T-helper 2 cell treated with Interferon-gamma antibody and Interleukin-4, amounts not matched to agents 100 ng/mL and 5 ng/mL, for 36 hours (primary cell): ENCODE measurements at regions not wholly inside any gene's neighbourhood (a gene's known extent, or its start where the extent isn't known, plus 50 kb on each side); places are given as distances from the start of the nearest gene placed in this dataset.

Experiments used
- intact Hi-C: fragments of 100-400 bp; cut with micrococcal nuclease; formaldehyde crosslinking; loops from one replicate; pipeline ENCODE4 v1.15.1; 2023

DNA sequence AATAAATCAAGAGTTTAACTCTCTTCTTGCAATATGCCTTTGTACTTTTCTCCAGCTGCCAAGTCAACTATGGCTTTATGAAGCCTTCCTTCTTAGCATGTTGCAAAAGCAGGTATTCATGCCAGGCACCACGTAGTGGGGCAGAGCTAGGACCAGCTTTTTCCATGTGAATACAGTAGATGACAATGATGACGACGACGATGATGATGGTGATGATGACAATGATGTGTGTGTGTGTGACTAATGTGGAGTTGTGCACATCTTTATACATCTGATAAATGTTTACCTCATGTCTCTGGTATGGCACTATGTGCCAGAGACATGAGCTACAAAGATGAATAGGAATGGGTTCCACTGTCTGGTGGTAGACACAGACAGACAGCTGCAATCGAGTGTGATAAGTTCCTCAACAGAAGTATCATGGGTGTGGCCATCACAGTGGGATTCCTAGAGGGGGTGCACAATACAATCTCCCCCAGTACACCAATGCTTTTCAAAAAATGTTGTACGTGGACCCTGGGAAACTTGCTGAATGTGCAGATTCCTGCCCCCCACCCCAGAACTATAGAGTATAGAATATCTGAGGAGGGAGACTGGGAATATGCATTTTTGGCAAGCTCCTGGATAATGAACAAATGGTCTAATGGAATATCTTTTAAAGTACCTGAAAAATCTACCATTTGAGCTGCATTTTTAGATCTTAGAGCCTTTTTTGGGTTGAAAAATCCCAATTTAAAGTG, 183.4 kb downstream of the ABCC12 start:
- intact Hi-C loops: no loop called here

DNA sequence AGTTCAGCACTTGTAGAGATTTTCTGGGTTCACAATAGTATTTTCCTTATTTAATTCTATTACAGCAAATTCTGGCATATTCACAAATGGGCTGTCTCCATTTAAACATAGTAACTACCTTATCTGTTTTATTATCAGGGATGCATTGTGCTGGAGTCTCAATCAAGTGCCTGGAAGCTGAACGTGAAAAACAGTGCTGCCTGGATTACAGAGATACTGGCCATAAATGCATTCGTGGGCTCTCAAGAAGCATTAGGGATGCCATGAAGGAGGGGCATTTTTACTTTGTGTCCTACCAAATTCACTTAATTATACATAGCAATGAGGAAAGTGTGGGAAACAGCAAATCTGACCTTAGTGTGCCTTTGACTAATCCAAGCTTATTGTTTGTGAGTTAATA, 184.6 kb downstream of the ABCC12 start:
- intact Hi-C loops: no loop called here

DNA sequence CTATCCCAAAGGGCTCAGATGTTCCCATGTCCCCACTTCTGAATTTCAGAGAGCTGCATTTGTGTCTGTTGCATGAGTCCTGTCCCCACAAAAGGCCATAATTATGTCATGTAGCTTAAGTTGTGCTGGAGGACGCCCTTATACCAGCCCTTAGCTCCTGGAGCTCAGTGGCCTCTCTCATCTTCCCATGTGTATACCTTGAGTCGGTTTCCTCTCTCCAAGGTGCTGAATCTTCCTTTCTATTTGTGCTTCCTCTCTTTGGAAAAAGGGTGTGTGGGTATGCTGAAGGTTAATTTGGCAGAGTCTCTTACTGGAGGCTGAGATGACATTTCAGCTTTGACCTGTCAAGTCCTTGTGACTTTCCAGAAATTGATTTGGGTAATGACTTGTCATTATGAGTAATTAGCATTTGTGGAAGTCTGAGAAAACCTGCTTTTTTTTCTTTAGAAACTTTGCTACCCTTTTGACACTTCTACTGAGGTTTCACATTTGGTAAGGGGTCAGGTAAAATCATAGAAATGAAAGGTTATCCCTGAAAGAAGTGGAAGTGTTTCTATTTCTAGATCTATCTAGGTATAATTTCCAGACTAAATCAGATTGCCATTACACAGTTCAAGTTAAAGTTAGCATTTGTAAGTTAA, 185.4 kb downstream of the ABCC12 start:
- intact Hi-C loops: no loop called here

DNA sequence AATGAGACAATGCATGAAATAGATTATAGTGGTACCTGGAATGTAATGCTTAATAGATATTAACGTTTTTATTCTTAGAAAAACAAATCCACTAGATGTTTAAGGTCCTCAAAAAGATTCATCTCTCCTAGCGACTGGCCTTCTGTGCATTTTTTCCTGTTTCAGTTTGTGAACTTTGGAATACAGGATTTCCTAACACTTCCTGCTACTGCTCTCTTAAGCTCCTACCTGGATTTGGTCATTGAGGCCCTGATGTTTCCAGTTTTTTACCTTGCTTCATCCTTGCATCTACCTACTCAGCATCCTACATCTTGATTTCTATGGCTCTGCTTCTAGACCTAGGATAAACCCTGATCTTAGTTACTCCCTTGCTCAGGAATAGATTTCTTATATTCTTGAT, 188.4 kb downstream of the ABCC12 start:
- intact Hi-C loops: no loop called here

DNA sequence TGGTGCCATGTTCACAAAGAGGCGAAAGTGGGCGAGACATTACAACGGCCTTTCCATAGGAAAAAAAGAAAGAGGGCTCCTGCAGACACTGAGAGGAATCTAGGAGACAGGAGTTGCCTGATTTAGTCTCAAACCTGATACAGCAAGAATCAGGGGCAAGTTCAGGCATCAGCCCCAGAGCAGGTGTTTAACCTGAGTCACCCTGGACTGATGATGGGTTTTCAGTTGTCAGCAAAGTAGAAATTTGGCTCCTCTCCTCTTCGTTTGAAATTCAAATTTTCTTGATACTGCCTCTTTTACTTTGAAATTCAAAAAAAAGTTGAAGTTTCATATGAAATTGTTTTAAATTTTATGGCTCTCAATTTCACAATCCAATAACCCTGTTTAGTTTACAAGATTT, 189.5 kb downstream of the ABCC12 start:
- intact Hi-C loops: no loop called here

DNA sequence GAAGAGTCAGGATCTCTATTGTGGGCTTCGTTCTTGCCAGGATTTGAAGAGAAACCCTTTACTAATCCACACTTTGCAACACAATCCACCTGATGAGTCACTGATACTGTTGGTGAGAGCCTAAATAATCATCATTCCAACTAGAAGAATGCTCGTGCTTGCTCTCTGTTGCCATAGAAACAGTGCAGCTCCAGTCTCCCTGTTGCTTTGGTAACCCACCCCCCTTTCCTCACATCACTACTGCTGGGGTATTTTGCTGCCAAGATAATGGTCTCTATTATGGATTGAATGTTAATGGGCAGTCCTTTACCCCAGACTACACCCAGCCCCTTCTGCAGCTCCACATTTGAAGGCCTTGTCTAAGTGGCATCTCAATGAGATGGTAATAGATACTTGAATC, 190.4 kb downstream of the ABCC12 start:
- intact Hi-C loops: no loop called here

DNA sequence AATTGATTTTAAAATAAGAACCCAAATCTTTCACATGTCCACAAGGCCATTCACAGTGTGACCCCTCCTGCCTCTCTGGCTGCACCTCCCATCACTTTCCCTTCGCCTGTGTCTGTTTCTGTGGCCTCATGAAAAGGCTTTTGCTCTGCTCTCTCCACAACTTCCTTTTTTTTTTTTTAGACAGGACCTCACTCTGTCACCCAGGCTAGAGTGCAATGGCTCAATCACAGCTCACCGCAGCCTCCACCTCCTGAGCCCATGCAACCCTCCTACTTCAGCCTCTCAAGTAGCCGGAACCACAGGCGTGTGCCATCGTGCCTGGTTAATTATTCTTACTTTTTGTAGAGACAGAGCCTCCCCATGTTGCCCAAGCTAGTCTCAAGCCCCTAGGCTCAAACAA, 197.1 kb downstream of the ABCC12 start:
- intact Hi-C loops: no loop called here

DNA sequence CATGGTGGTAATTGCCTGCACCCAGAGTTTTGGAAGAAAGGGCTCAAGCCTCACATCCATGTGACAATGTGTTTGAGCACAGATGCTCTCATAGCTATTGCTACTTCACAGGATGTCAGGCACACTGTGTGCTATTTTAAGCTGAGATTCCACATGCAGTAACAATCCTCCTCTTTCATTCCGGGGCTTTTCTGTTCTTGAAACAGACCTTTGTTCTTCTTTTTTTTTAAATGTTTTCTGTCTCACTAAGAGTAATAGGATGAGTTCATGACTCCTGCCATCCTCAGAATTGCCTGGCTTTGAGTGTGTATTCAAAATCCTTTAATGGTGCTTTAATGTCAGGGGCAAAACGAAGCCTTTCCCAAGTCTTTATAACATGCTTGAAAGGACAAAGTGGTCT, 198.9 kb downstream of the ABCC12 start:
- intact Hi-C loops: no loop called here

DNA sequence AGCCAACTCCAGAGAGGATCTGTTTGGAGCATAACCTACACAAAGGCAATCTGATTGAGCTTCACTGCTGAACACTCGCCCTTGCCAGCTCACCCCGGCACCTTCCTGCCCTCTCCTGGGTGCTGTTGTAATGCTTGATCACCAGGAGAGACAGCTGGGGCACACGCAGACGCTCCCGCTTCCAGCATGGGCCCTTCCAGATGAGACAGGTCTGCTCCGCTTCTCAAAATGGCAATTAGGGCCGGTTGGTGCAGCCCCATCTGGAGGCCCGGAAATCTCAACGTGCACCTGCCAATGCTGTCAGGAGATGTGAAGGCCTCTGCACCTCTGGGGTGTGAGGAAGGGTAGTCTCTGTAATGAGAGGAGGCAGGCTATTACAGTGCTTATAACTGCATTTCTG, 206.1 kb downstream of the ABCC12 start:
- intact Hi-C loops: no loop called here

DNA sequence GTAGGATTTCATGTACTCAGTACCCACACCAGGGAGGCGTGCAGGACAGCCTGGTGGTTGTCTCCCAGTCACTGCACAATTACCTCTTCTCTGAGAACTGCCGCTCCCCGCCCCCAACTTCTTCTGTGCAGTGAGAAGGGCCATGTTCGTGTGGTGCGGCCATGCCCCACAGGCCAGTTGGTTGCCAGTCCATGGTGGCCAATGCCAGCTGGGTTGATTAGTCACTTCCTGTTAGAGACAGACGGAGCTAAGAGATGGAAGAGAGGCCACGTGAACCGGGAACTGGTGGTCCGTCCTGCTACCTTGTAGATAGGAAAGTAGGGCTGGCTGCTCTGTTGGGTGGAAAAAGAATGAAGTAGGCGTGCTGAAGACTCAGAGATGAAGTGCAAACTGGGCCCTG, 206.5 kb downstream of the ABCC12 start:
- intact Hi-C loops: no loop called here

DNA sequence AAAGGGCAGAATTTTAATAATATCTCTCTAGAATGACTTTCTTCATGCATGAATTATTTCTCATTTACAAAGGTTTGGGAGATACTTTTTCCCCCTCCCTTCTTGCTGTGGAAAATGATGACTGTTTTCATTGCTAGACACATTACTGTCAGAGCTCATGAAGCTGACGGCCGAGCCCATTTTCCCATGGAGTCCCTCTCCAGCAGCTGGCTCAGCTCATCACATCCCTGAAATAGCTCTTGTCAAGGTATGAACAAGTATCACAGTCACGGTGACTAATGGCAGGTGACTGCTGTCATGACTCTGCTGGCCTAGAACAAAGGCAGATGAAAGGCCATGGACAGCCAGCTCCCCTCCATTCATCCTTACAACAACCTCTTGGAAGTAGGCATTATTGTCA, 208.1 kb downstream of the ABCC12 start:
- intact Hi-C loops: no loop called here

DNA sequence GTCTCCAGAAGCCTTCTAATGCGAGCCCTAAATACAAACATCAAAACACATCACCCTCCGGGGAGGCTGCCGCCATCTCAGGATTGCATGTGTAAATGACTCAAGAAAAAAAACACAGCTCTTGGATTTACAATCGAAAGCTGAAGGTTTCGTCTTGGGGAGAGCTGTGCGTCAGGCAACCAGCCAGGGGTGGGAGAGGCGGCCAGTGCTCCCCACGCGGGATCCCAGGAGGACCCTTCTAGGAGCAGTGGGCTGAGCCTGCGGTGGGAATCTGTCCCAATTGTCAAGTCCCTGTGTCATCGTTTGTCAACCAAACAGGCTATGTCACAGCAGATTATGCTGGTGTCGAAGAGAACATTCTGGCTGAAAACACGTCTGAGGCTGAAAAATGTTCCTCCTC, 209.7 kb downstream of the ABCC12 start:
- intact Hi-C loops: no loop called here

DNA sequence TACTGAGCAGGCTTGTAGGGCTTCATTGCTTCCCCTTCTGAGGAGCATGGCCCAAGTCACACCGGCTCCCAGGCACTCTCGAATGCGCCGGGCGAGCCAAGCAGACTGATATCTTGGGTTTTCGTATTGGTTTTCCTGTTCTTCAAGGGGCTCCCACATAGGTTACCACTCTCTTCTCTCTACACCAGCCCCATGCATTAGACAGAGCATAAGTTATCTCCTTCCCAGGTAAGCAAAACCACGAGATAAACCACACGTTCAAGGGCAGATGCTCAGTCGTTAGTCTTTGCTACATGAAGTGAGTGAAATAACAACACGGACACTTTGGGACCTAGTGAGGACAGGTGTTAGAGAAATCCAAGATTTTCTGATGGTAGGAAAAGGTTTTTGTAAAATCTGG, 211.2 kb downstream of the ABCC12 start:
- intact Hi-C loops: no loop called here

DNA sequence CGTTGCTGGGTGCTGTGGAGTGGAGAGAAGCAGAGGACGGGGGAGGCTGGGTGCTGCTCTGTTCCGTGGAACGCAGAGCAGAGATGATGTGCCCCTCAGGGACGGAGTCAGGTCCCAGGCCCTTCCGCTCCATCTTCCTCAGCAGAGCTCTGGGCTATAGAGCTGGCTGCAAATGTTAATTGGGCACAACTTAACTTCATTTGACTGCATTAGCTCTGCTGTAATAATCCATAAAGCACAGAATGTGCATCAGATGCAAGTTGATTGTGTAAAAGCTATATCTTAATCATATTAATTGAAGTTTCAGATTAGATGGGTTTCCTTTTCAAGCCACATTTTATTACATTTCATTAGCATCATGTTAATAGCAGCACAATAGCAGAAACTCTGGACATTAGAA, 212.6 kb downstream of the ABCC12 start:
- intact Hi-C loops: no loop called here

DNA sequence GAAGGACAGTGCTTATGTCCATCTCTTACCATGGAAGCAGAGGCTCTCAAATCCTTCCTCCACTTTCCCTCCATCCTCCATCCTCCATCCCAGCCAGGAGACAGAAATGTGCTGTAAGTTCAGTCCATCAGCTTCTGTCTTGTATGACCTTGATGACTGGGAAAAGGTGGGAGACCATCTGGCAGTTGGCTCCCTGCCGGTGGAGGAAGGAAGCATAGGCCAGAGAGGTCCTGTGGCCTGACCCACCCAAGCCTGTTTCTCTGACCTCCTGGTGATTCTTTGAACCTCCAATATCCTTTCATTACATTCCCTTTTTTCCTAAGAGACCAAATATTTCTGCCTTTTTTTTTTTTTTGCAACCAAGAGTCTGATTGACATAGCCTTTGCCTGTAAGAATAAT, 215.3 kb downstream of the ABCC12 start:
- intact Hi-C loops: no loop called here

DNA sequence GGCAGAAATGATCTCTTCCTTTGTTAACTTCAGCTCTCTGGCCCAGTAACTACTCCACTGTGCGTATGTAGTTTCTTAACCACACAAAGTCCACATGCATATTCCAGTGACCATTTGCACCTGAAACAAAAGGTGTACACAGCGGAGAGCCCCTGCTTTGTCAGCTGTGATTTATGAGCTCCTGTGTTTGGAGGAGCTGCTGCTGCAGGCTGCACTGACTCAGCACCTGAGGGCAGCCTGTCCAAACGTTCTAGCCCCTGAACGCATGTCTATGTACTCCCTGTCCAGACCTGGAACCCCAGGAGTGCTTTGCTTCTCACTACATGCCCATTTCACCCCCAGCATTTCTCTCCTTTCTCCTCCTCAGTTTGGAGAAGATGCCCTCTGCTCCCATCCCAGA, 216.1 kb downstream of the ABCC12 start:
- intact Hi-C loops: no loop called here

DNA sequence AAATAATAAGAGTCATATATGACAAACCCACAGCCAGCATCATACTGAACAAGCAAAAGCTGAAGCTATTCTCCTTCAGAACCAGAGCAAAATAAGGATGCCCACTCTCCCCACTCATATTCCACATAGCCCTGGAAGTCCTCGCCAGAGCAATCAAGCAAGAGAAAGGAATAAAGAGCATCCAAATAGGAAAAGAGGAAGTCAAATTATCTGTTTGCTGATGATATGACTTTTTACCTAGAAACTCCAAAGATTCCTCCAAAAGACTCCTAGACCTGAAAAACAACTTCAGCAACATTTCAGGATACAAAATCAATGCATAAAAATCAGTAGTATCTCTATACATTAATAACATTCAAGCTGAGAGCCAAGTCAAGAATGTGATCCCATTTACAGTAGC, 217.5 kb downstream of the ABCC12 start:
- intact Hi-C loops: no loop called here

DNA sequence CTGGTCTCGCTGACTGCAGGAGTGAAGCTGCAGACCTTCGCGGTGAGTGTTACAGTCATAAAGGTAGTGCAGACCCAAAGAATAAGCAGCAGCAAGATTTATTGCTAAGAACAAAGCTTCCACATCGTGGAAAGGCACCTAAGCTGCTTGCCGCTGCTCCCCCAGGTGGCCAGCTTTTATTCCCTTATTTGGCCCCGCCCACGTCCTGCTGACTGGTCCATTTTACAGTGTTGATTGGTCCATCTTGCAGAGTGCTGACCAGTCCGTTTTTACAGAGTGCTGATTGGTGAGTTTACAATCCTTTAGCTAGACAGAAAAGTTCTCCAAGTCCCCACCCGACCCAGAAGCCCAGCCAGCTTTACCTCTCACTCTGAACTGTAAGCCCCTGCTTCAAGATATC, 227.8 kb downstream of the ABCC12 start:
- intact Hi-C loops: no loop called here

DNA sequence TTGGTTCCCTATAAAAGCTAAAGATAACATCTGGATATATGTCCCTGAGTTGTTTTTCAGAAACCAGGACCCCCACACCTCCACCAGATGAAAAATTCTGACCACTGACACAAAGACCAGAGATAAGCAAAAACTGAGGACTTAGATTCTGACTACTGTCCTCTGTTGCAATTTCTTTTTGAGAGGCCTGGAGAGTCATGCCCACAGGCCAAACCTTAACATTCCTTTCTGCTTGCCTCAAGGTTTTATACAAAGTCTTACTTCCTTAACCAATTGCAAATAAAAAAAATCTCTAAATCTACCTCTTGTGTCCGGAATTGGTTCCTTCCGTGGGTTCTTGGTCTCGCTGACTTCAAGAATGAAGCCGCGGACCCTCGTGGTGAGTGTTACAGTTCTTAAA, 228.5 kb downstream of the ABCC12 start:
- intact Hi-C loops: no loop called here

DNA sequence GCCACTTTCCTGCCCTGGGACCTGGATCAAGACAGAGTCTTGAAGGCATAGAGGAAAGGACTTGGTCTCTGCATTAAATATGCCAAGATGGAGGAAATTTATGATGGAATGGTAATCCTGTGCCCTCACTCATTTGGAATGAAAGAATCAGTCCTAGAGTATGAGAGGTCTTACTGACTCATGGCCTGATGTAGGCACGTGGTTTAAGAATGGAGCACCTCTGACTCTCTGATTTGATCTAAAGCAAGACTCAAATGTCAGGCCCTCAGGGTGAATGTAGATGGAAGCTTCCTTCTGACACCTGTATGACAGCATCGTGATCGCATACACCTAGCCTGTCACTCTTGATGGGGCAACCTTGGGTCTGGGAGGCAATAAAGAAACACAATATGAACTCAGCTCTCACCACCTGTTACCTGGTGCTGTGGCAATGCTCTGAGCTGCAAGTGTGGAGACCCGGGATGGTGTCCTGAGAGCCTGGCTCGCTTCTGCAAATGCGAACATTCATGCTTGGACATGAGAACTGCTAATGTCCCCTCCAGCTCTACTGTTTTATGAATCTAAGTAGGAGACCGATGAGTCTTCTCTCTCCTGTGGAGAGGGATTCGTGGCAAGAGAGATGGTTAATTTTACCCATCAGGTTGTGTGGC, 229.9 kb downstream of the ABCC12 start:
- intact Hi-C loops: no loop called here

DNA sequence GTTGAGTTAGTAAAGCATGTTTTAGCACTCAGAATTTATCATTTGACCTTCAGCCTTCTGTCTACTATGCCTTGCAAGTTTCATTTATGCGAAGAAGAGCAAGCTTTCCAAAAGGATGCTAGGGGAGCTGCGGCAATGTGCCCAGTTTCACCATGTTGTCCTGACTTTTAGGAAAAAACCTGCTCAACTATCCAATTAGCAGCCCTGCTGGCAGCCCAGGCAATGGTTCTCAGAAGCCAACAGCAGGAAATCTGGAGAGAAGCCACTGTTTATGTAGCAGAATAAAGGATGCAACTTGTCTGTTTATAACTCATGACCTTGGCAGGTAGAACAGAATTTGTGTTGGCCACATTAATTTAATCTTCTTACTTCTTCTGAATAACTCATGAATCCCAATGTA, 230.8 kb downstream of the ABCC12 start:
- intact Hi-C loops: no loop called here

DNA sequence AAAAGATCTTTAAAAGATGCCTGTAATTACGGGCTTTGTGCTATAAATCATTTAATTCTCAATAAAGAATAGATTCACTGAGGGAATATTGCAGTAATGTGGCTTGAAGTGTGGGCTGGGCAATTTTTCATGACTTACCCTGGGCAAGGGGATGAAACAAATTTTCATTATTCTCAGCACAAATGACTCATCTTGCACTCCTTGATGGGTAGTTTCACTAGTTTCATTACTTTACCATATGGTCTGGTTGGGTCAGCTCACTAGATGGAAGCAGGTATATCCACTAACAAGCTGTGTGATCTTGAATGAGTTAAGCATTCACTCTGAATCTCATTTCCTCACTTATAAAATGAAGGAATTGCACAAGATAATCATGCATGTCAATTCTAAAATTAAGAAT, 234.3 kb downstream of the ABCC12 start:
- intact Hi-C loops: no loop called here

DNA sequence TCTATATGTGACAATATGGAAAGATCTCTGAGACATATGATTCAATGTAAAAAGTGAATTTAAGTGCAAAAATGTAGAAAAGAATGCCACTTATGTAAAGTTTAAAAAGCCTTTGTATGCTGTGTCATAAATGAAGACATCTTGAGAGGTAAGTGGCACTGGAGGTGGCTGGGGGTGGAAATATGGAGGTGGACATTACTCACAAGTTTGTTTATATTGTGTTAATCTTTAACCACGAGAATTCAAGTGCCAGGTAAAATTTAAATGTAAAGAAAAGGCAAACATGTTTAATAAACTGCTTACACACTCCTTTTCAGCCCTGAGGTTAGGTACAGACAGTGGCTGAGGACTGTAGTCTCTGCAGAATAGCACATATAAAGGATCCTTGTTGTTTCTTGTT, 235.1 kb downstream of the ABCC12 start:
- intact Hi-C loops: no loop called here
